Fibroblast of lung (primary cell): ENCODE measurements at regions not wholly inside any gene's neighbourhood (a gene's known extent, or its start where the extent isn't known, plus 50 kb on each side); places are given as distances from the start of the nearest gene placed in this dataset.

ENCODE experiments used
- DNase-seq, 2 donors: peaks; one replicate each; pipeline versions ENCODE4 v3.0.0 to v3.0.0-alpha.2; 2010; ENCODE audit warnings: low read depth in 2 of 2
- H2AFZ ChIP-seq: 2 replicates; pipeline ENCODE4 v1.5.1; 2012; ENCODE audit warnings: low read length, control low read depth, inconsistent platforms
- H3K27ac ChIP-seq: 2 replicates; pipeline ENCODE4 v1.5.1; 2011; ENCODE audit warnings: low read length, control low read depth; ENCODE audit not compliant: insufficient read depth
- H3K27me3 ChIP-seq: 2 replicates; pipeline ENCODE4 v1.5.1; 2011; ENCODE audit warnings: mild to moderate bottlenecking, low read length; ENCODE audit not compliant: control insufficient read depth, insufficient read depth
- H3K36me3 ChIP-seq: 2 replicates; pipeline ENCODE4 v1.5.1; 2011; ENCODE audit warnings: low read length; ENCODE audit not compliant: control insufficient read depth, insufficient read depth
- H3K4me1 ChIP-seq: 2 replicates; pipeline ENCODE4 v1.5.1; 2011; ENCODE audit warnings: low read length; ENCODE audit not compliant: control insufficient read depth, insufficient read depth; ENCODE audit errors: extremely low read depth
- H3K4me2 ChIP-seq: 2 replicates; pipeline ENCODE4 v1.5.1; 2011; ENCODE audit warnings: low read length, control low read depth; ENCODE audit not compliant: insufficient read depth; ENCODE audit errors: extremely low read depth
- H3K4me3 ChIP-seq, 4 experiments: fragments of 200-600 bp in 1 of 4; sonication (generic) in 1 of 4; replicated peaks in 1 of 4; 2 replicates each; pipeline ENCODE4 v1.5.1; 2011 to 2016; ENCODE audit warnings: low read length in 4 of 4, low read depth in 3 of 4, mild to moderate bottlenecking in 3 of 4, control low read depth in 2 of 4, inconsistent platforms in 1 of 4, mixed read lengths in 1 of 4; ENCODE audit not compliant: insufficient read depth in 1 of 4; ENCODE audit errors: control extremely low read depth in 1 of 4
- H3K79me2 ChIP-seq: 2 replicates; pipeline ENCODE4 v1.5.1; 2012; ENCODE audit warnings: mild to moderate bottlenecking, low read length, inconsistent platforms; ENCODE audit not compliant: control insufficient read depth, insufficient read depth
- H3K9ac ChIP-seq: 2 replicates; pipeline ENCODE4 v1.5.1; 2011; ENCODE audit warnings: mild to moderate bottlenecking, low read length, control low read depth; ENCODE audit not compliant: insufficient read depth
- H3K9me3 ChIP-seq: 2 replicates; pipeline ENCODE4 v1.5.1; 2012; ENCODE audit warnings: low read depth, low read length; ENCODE audit not compliant: control insufficient read depth, insufficient read depth
- H4K20me1 ChIP-seq: 2 replicates; pipeline ENCODE4 v1.5.1; 2011; ENCODE audit warnings: low read length; ENCODE audit not compliant: control insufficient read depth, insufficient read depth; ENCODE audit errors: extremely low read depth
- EZH2 ChIP-seq: IDR thresholded peaks from 2 replicates; pipeline ENCODE4 v1.5.1; 2012; ENCODE audit warnings: low read length, control low read depth, mild to moderate bottlenecking; ENCODE audit errors: missing control alignments
- TF ChIP-seq, protein P1 (sequence below), 2 donors: IDR thresholded peaks in 1 of 2; conservative IDR thresholded peaks in 1 of 2; 1 replicate in 1 of 2; 2 replicates in 1 of 2; pipeline ENCODE4 v1.5.1; 2011 to 2012; ENCODE audit warnings: low read length in 2 of 2, control low read depth in 1 of 2, inconsistent platforms in 1 of 2, low read depth in 1 of 2, mild to moderate bottlenecking in 1 of 2

DNA sequence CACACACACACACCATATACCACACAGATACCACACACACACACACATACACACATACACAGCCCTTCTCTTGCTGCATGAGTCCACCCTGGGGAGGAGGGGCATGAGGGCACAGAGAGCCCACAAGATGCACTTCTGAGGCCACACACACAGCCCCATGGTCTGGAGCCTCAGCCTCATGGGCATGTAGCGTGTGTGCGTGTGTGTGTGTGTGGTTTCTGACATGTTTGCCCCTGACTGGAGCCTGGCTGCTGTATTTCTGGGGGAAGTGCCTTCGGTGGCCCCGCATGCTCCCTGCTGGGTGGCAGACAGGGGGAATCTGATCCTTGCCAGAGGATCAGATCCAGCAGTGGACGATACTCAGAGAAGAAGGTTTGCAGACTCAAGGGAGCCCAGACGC, 97.0 kb upstream of the PRR5 start:
- Histone ChIP-seq H2AFZ (no peak overlapping the region), H3K9ac (no peak overlapping the region), H3K27ac (no peak overlapping the region), H3K4me2 (no peak overlapping the region), H3K36me3 (no peaks in the 10 kb centered on the region), H3K79me2 (no peaks in the 10 kb centered on the region), H3K4me1 (no peaks in the 10 kb centered on the region), H3K9me3 (no peaks in the 10 kb centered on the region), H3K27me3 (peaks cover 2% of the 10 kb centered on the region), H3K4me3 (no peak overlapping the region), H4K20me1 (no peaks in the 10 kb centered on the region)
- TF ChIP-seq, protein P1, sequence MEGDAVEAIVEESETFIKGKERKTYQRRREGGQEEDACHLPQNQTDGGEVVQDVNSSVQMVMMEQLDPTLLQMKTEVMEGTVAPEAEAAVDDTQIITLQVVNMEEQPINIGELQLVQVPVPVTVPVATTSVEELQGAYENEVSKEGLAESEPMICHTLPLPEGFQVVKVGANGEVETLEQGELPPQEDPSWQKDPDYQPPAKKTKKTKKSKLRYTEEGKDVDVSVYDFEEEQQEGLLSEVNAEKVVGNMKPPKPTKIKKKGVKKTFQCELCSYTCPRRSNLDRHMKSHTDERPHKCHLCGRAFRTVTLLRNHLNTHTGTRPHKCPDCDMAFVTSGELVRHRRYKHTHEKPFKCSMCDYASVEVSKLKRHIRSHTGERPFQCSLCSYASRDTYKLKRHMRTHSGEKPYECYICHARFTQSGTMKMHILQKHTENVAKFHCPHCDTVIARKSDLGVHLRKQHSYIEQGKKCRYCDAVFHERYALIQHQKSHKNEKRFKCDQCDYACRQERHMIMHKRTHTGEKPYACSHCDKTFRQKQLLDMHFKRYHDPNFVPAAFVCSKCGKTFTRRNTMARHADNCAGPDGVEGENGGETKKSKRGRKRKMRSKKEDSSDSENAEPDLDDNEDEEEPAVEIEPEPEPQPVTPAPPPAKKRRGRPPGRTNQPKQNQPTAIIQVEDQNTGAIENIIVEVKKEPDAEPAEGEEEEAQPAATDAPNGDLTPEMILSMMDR (conservative IDR thresholded peaks at IDR 0.05 in 1 of 2, IDR thresholded peaks at IDR 0.05 in 1 of 2; ENCODE audit: low read depth in 1 of 2, low read length in 2 of 2), result no peak
- no peak for TF ChIP-seq EZH2
- DNase-seq, result no peak

DNA sequence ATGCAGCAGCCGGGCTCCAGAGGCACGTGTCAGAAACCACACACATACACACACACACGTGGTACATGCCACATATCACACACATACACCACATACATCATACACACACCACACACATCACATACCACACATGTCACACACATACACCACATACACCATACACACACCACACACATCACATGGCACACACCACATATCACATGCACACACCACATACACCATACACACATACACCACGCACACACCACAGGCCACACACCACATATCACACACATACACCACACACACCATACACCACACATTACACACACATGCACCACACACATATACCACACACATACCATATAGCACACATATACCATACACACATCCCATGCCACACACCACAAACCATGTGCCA, 97.5 kb upstream of the PRR5 start:
- no peak overlapping the region for H2AFZ ChIP-seq
- no peaks in the 10 kb centered on the region for H3K36me3 ChIP-seq
- TF ChIP-seq, protein P1 (conservative IDR thresholded peaks at IDR 0.05 in 1 of 2, IDR thresholded peaks at IDR 0.05 in 1 of 2; ENCODE audit: low read depth in 1 of 2, low read length in 2 of 2), result no peak
- no peak for TF ChIP-seq EZH2
- no peak overlapping the region for H3K9ac ChIP-seq
- no peak overlapping the region for H3K27ac ChIP-seq
- no peaks in the 10 kb centered on the region for H3K4me1 ChIP-seq
- no peaks in the 10 kb centered on the region for H4K20me1 ChIP-seq
- no peak for DNase-seq
- H3K27me3 ChIP-seq, result peaks cover 2% of the 10 kb centered on the region
- H3K4me2 ChIP-seq, result no peak overlapping the region
- no peaks in the 10 kb centered on the region for H3K9me3 ChIP-seq
- H3K79me2 ChIP-seq, result no peaks in the 10 kb centered on the region
- H3K4me3 ChIP-seq, result no peak overlapping the region

DNA sequence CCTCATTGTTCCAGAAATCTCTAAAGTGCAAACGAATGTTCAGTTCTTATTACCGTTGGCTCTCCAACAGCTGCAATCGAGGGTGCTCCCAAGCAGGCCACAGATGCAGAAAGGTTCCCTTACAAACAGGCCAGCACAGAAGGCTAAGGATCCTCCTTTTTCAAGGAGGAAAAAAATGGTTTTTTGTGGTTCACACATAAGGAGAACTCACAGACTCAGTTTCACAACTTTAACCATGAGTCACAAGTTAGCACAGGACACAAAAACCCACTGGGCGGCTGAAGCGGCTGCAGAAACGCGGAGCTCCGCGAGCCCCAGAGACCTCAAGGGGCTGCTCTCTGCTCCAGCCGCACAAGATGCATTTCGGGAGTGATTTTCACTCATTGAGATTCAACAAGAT, 98.2 kb upstream of the PRR5 start:
- no peak for TF ChIP-seq EZH2
- TF ChIP-seq, protein P1 (conservative IDR thresholded peaks at IDR 0.05 in 1 of 2, IDR thresholded peaks at IDR 0.05 in 1 of 2; ENCODE audit: low read depth in 1 of 2, low read length in 2 of 2), result no peak
- peaks cover 2% of the 10 kb centered on the region for H3K27me3 ChIP-seq

More for the DNA sequence above, 98.2 kb upstream of the PRR5 start:
- Histone ChIP-seq H3K9me3 (no peaks in the 10 kb centered on the region), H3K4me2 (no peak overlapping the region), H2AFZ (no peak overlapping the region), H3K4me3 (no peak overlapping the region), H3K36me3 (no peaks in the 10 kb centered on the region), H3K9ac (no peak overlapping the region), H3K4me1 (no peaks in the 10 kb centered on the region), H4K20me1 (no peaks in the 10 kb centered on the region), H3K27ac (no peak overlapping the region), H3K79me2 (no peaks in the 10 kb centered on the region)
- DNase-seq, result no peak
